ENCODE measurements at regions not wholly inside any gene's neighbourhood (a gene's known extent, or its start where the extent isn't known, plus 50 kb on each side); places are given as distances from the start of the nearest gene placed in this dataset.
A peak's percentile ranks its signal among the peaks of the same experiment; 100 is the strongest.
"Not testable (repeated sequence)": the region's sequence is repeated elsewhere in the genome, so short reads cannot be mapped to it uniquely, and the experiment has no call there.

GRCh38 chr20:52029129-52029528 lies 162.4 kb downstream of the ZFP64 start:
- not testable (repeated sequence) for H2BK120ac ChIP-seq (ENCODE audit: low read depth, low read length); H3K9ac ChIP-seq (ENCODE audit: low read length); H3K4me1 ChIP-seq (ENCODE audit: control insufficient read depth, insufficient read depth, low read depth, low read length); H3K27ac ChIP-seq (ENCODE audit: low read length, poor library complexity, severe bottlenecking); H3K79me1 ChIP-seq (replicated peaks; ENCODE audit: low read length, poor library complexity, severe bottlenecking); H2BK12ac ChIP-seq (ENCODE audit: low read length in 2 of 2); H2BK5ac ChIP-seq (ENCODE audit: low read depth, low read length, poor library complexity, severe bottlenecking); DNase-seq; H4K91ac ChIP-seq (ENCODE audit: low read length); H4K8ac ChIP-seq (ENCODE audit: low read length); H3K4me2 ChIP-seq (ENCODE audit: low read length, poor library complexity, severe bottlenecking); H3K18ac ChIP-seq (ENCODE audit: low read depth in 1 of 2, low read length in 2 of 2); H3K4me3 ChIP-seq (ENCODE audit: insufficient read depth in 1 of 2, low read depth in 1 of 2, low read length in 2 of 2); H3K14ac ChIP-seq (ENCODE audit: low read length in 2 of 2); H3K27me3 ChIP-seq (ENCODE audit: control insufficient read depth in 1 of 2, insufficient read depth in 1 of 2, low read length in 2 of 2); H3K4ac ChIP-seq (ENCODE audit: low read depth in 1 of 2, low read length in 2 of 2); H3K23ac ChIP-seq (ENCODE audit: low read length in 2 of 2); H3K9me3 ChIP-seq (ENCODE audit: control insufficient read depth, low read length); H2AFZ ChIP-seq (ENCODE audit: low read depth, low read length); H2AK5ac ChIP-seq (ENCODE audit: low read length, severe bottlenecking); H2BK15ac ChIP-seq (ENCODE audit: low read depth, poor library complexity, severe bottlenecking); H3K36me3 ChIP-seq (ENCODE audit: control insufficient read depth in 1 of 2, insufficient read depth in 2 of 2, low read depth in 1 of 2, low read length in 2 of 2)
- 100% methylated on average over 2 of the region's 2 CpGs for WGBS

DNA sequence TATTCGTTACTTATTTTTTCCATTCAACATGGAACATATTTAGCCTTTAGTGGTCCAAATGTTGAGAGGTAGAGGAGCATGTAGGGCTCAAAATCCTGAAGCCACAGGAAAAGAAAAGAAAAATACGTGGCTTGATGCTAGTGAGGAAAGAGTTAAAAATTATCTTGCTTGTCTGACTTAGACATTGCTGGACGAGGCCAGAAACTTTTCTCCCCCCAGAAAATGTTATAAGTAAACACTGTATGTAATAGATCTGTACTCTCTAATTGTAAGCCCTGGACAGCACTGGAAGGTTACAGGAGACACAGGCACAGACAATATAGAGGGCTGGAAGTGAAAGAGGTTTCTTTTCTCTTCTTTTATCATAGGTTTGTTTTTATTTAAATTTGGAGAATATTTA lies 165.6 kb downstream of the ZFP64 start:
- H2AK5ac ChIP-seq (ENCODE audit: low read length, severe bottlenecking), result no peak overlapping the region
- no peaks in the 10 kb centered on the region for H3K9me3 ChIP-seq (ENCODE audit: control insufficient read depth, low read length)
- H3K4me1 ChIP-seq (ENCODE audit: control insufficient read depth, insufficient read depth, low read depth, low read length), result no peaks in the 10 kb centered on the region
- H2BK120ac ChIP-seq (ENCODE audit: low read depth, low read length), result no peak overlapping the region
- 46% methylated on average over 1 of the region's 3 CpGs for WGBS
- no peak overlapping the region for H2BK5ac ChIP-seq (ENCODE audit: low read depth, low read length, poor library complexity, severe bottlenecking)
- H4K91ac ChIP-seq (ENCODE audit: low read length), result no peak overlapping the region
- no peak overlapping the region for H3K18ac ChIP-seq (ENCODE audit: low read depth in 1 of 2, low read length in 2 of 2)
- H2BK15ac ChIP-seq (ENCODE audit: low read depth, poor library complexity, severe bottlenecking), result no peak overlapping the region
- H2AFZ ChIP-seq (ENCODE audit: low read depth, low read length), result no peak overlapping the region
- no peak overlapping the region for H3K4me3 ChIP-seq (ENCODE audit: insufficient read depth in 1 of 2, low read depth in 1 of 2, low read length in 2 of 2)
- no peak overlapping the region for H3K27ac ChIP-seq (ENCODE audit: low read length, poor library complexity, severe bottlenecking)
- no peak overlapping the region for H3K4ac ChIP-seq (ENCODE audit: low read depth in 1 of 2, low read length in 2 of 2)
- no peak overlapping the region for H3K9ac ChIP-seq (ENCODE audit: low read length)
- DNase-seq, result peak; percentile 51
- no peak overlapping the region for H3K4me2 ChIP-seq (ENCODE audit: low read length, poor library complexity, severe bottlenecking)
- H3K27me3 ChIP-seq (ENCODE audit: control insufficient read depth in 1 of 2, insufficient read depth in 1 of 2, low read length in 2 of 2), result no peaks in the 10 kb centered on the region
- no peak overlapping the region for H2BK12ac ChIP-seq (ENCODE audit: low read length in 2 of 2)
- H4K8ac ChIP-seq (ENCODE audit: low read length), result no peak overlapping the region
- no peak overlapping the region for H3K23ac ChIP-seq (ENCODE audit: low read length in 2 of 2)
- no peaks in the 10 kb centered on the region for H3K36me3 ChIP-seq (ENCODE audit: control insufficient read depth in 1 of 2, insufficient read depth in 2 of 2, low read depth in 1 of 2, low read length in 2 of 2)
- no peaks in the 10 kb centered on the region for H3K79me1 ChIP-seq (replicated peaks; ENCODE audit: low read length, poor library complexity, severe bottlenecking)
- no peak overlapping the region for H3K14ac ChIP-seq (ENCODE audit: low read length in 2 of 2)

- H3K4ac ChIP-seq (ENCODE audit: low read depth in 1 of 2, low read length in 2 of 2), result no peak overlapping the region
- 99% methylated on average over 3 of the region's 3 CpGs for WGBS
- H3K18ac ChIP-seq (ENCODE audit: low read depth in 1 of 2, low read length in 2 of 2), result no peak overlapping the region
- H3K79me1 ChIP-seq (replicated peaks; ENCODE audit: low read length, poor library complexity, severe bottlenecking), result no peaks in the 10 kb centered on the region
- no peaks in the 10 kb centered on the region for H3K27me3 ChIP-seq (ENCODE audit: control insufficient read depth in 1 of 2, insufficient read depth in 1 of 2, low read length in 2 of 2)
- H3K27ac ChIP-seq (ENCODE audit: low read length, poor library complexity, severe bottlenecking), result no peak overlapping the region
- H3K4me3 ChIP-seq (ENCODE audit: insufficient read depth in 1 of 2, low read depth in 1 of 2, low read length in 2 of 2), result no peak overlapping the region
- no peak overlapping the region for H2BK15ac ChIP-seq (ENCODE audit: low read depth, poor library complexity, severe bottlenecking)
- H3K4me2 ChIP-seq (ENCODE audit: low read length, poor library complexity, severe bottlenecking), result no peak overlapping the region
- peaks cover 3% of the 10 kb centered on the region for H3K4me1 ChIP-seq (ENCODE audit: control insufficient read depth, insufficient read depth, low read depth, low read length)
- H2BK120ac ChIP-seq (ENCODE audit: low read depth, low read length), result no peak overlapping the region
- H3K14ac ChIP-seq (ENCODE audit: low read length in 2 of 2), result no peak overlapping the region
- no peak overlapping the region for H4K91ac ChIP-seq (ENCODE audit: low read length)
- H2AK5ac ChIP-seq (ENCODE audit: low read length, severe bottlenecking), result no peak overlapping the region
- no peaks in the 10 kb centered on the region for H3K9me3 ChIP-seq (ENCODE audit: control insufficient read depth, low read length)
- no peak overlapping the region for H3K23ac ChIP-seq (ENCODE audit: low read length in 2 of 2)
- no peak overlapping the region for H2BK12ac ChIP-seq (ENCODE audit: low read length in 2 of 2)
- H2AFZ ChIP-seq (ENCODE audit: low read depth, low read length), result no peak overlapping the region
- no peak overlapping the region for H2BK5ac ChIP-seq (ENCODE audit: low read depth, low read length, poor library complexity, severe bottlenecking)
- H3K9ac ChIP-seq (ENCODE audit: low read length), result no peak overlapping the region
- no peaks in the 10 kb centered on the region for H3K36me3 ChIP-seq (ENCODE audit: control insufficient read depth in 1 of 2, insufficient read depth in 2 of 2, low read depth in 1 of 2, low read length in 2 of 2)
- no peak for DNase-seq
- H4K8ac ChIP-seq (ENCODE audit: low read length), result no peak overlapping the region
Measured at GRCh38 chr20:52019313-52019712, 172.3 kb downstream of the ZFP64 start.

DNA sequence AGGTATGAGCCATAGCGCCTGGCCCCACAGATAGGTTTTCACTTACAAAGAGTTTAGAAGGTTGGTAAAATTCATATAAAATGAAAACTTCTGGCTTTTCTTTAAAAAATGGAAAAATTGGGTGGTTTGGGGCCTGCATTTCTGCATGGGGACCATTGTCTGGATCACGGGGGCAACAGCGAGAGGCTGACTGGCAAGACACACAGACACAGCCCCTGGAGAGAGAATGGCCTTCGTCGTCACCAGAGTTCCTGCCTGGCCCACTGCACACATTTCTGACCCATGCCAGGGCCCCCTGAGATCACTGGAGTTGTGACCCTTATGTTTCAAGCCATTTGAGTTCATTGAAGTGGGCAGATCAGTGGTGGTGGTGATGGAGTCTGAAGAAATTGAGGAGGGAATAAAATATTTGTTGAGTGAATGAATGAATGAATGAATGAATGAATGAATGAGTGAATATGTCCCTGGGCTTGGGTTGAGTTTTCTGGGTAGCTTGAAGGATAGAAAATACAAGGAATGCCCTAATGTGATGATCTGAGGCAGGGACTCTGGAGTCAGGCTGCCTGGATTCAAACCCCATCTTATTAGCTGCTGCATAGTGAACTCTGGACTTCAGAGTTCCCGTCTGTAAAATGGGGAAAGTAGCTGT lies 173.8 kb downstream of the ZFP64 start:
- H4K91ac ChIP-seq (ENCODE audit: low read length), result no peak overlapping the region
- H2AK5ac ChIP-seq (ENCODE audit: low read length, severe bottlenecking), result no peak overlapping the region
- H3K4me1 ChIP-seq (ENCODE audit: control insufficient read depth, insufficient read depth, low read depth, low read length), result peaks cover 3% of the 10 kb centered on the region
- no peak overlapping the region for H3K4me3 ChIP-seq (ENCODE audit: insufficient read depth in 1 of 2, low read depth in 1 of 2, low read length in 2 of 2)
- no peak overlapping the region for H2BK120ac ChIP-seq (ENCODE audit: low read depth, low read length)
- H3K9ac ChIP-seq (ENCODE audit: low read length), result no peak overlapping the region
- H3K79me1 ChIP-seq (replicated peaks; ENCODE audit: low read length, poor library complexity, severe bottlenecking), result no peaks in the 10 kb centered on the region
- H3K4ac ChIP-seq (ENCODE audit: low read depth in 1 of 2, low read length in 2 of 2), result no peak overlapping the region
- no peak overlapping the region for H2AFZ ChIP-seq (ENCODE audit: low read depth, low read length)
- H3K9me3 ChIP-seq (ENCODE audit: control insufficient read depth, low read length), result no peaks in the 10 kb centered on the region
- no peak overlapping the region for H3K23ac ChIP-seq (ENCODE audit: low read length in 2 of 2)
- H3K36me3 ChIP-seq (ENCODE audit: control insufficient read depth in 1 of 2, insufficient read depth in 2 of 2, low read depth in 1 of 2, low read length in 2 of 2), result no peaks in the 10 kb centered on the region
- H3K18ac ChIP-seq (ENCODE audit: low read depth in 1 of 2, low read length in 2 of 2), result no peak overlapping the region
- H2BK5ac ChIP-seq (ENCODE audit: low read depth, low read length, poor library complexity, severe bottlenecking), result no peak overlapping the region
- no peaks in the 10 kb centered on the region for H3K27me3 ChIP-seq (ENCODE audit: control insufficient read depth in 1 of 2, insufficient read depth in 1 of 2, low read length in 2 of 2)
- peak overlapping the region in 1 of 2 experiments; percentile 43 for H2BK12ac ChIP-seq (ENCODE audit: low read length in 2 of 2)
- H2BK15ac ChIP-seq (ENCODE audit: low read depth, poor library complexity, severe bottlenecking), result no peak overlapping the region
- H3K14ac ChIP-seq (ENCODE audit: low read length in 2 of 2), result no peak overlapping the region
- H3K4me2 ChIP-seq (ENCODE audit: low read length, poor library complexity, severe bottlenecking), result no peak overlapping the region
- WGBS, result 98% methylated on average over 6 of the region's 6 CpGs
- DNase-seq, result no peak
- no peak overlapping the region for H3K27ac ChIP-seq (ENCODE audit: low read length, poor library complexity, severe bottlenecking)
- no peak overlapping the region for H4K8ac ChIP-seq (ENCODE audit: low read length)

All from mesenchymal stem cell (in vitro differentiated cells and primary cell).